Uterus (tissue), 2 donors: ENCODE measurements at regions not wholly inside any gene's neighbourhood (a gene's known extent, or its start where the extent isn't known, plus 50 kb on each side); places are given as distances from the start of the nearest gene placed in this dataset.

Experiments used
- CTCF ChIP-seq, 4 experiments: fragments of 200-600 bp in 2 of 4; fragments of 450-650 bp in 2 of 4; sonication (generic) in 2 of 4; IDR thresholded peaks; one replicate each; pipeline ENCODE4 v1.5.1; 2016 to 2019; ENCODE audit warnings: antibody characterized with exemption in 4 of 4, mild to moderate bottlenecking in 2 of 4, moderate library complexity in 1 of 4
- POLR2A ChIP-seq, 2 donors: fragments of 450-650 bp; IDR thresholded peaks; one replicate each; pipeline ENCODE4 v1.6.1; 2016; ENCODE audit warnings: antibody characterized with exemption in 2 of 2, mild to moderate bottlenecking in 1 of 2, moderate library complexity in 1 of 2

DNA sequence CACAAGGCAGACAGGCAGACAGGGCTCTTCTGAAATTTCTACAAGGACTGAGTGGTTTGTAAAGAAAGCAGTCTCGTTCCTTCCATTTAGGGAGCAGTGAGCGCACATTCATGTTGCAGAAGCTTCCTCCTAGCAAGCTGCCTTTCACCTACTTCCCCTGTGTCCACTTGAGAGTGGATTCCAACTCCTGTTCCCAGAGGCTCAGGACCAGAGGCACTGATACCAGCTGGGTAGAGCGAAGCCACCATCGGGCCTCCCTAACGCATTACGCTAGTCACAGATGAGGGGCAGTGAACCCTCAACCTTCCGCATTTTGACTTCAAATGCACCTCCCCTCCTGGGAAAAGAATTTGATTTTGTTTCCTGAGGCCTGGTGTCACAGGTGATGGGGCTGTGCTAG, 215.8 kb downstream of the SIPA1L2 start:
- TF ChIP-seq CTCF (IDR thresholded peaks at IDR 0.05): no peak
- TF ChIP-seq POLR2A (IDR thresholded peaks at IDR 0.05): no peak
